NCI-H2107 treated with DMSO at 0.1 percent for 48 hours (cell line): ENCODE measurements at regions not wholly inside any gene's neighbourhood (a gene's known extent, or its start where the extent isn't known, plus 50 kb on each side); places are given as distances from the start of the nearest gene placed in this dataset.
A peak's percentile ranks its signal among the peaks of the same experiment; 100 is the strongest.
"Not testable (repeated sequence)": the region's sequence is repeated elsewhere in the genome, so short reads cannot be mapped to it uniquely, and the experiment has no call there.

Experiments
- DNase-seq: peaks from one replicate; lab custom pipeline; 2025; ENCODE audit not compliant: unreplicated experiment; lab: John Stamatoyannopoulos, UW

- DNase-seq, result not testable (repeated sequence)
These were observed 358.0 kb downstream of the ETV1 start for GRCh38 chr7:13631207-13632049.

- no peak for DNase-seq
These were observed 355.6 kb downstream of the ETV1 start for GRCh38 chr7:13633857-13634256.

GRCh38 chr7:13639396-13639795, 350.1 kb downstream of the ETV1 start:
- peak; percentile 40 for DNase-seq

DNA sequence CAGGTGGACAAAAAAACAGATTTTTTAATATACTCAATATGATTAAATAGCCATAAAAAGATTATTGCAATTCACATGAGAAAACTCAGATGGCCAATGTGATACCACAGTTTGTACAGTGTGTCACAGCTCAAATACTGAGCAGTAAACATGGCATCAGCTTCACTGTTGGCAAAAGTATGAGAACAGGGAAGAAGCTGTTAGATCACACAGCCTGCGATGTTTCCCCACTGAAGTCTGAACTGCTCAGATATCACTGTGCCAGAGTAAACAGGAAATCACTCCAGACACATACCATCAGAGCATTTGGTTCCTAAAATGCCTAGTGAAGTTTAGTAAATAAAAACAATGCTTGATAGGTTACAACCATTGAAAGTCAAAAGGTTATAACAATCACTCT, 347.8 kb downstream of the ETV1 start:
- DNase-seq, result no peak

- DNase-seq, result no peak
These were observed 338.3 kb downstream of the ETV1 start for GRCh38 chr7:13651167-13651566.

DNA sequence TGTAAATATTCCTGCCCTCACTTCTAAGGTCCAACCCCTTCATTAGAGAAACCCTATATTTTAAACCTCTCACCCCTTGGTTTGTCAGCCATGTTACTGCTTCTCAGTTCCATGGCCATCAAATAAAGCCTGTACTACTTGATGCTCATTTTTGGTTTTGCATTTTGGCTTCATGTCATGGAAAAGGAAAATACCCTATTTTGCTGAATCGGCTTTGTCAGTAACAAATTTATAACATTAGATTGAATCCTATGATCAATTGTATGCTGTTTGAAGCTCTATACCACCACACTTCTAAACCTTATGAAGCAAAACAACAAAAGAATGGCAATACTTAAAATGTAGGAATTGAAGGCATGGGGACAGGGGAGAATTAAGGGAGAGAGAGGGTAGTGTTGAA, 333.1 kb downstream of the ETV1 start:
- DNase-seq, result no peak

DNA sequence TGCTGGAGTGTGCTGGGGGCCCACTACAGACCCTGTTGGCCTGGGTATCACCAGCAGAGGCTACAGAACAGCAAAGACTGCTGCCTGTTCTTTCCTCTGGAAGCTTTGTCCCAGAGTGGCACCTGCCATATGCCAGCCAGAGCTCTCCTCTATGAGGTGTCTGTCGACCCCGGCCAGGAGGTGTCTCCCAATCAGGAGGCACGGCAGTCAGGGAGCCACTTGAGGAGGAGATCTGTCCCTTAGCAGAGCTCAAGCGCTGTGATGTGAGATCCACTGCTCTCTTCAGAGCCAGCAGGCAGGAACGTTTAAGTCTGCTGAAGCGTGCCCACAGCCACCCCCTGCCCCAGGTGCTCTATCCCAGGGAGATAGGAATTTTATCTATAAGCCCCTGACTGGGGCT, 316.2 kb downstream of the ETV1 start:
- no peak for DNase-seq

GRCh38 chr7:13682626-13683025, 306.8 kb downstream of the ETV1 start:
- DNase-seq, result no peak

- DNase-seq, result peak; percentile 5
These were observed 302.0 kb downstream of the ETV1 start for GRCh38 chr7:13687500-13687899.

DNA sequence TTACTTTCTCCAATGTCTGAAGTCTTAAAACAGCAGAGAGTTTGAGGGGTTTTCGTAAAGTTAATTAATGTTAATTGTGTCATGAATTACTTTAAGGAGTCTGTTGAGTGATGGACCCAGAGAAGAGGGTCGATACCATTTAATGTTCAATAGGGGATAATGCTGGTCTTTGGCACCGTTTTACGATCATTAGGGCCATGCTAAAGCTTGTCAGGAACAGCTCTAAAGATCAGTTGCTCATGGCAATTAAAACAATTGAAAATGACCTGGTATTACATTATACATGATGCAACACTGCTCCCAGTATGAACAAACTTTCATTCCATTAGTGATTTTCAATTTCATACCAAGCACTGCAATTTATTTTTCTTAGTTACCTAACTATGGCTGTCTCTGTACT, 296.9 kb downstream of the ETV1 start:
- no peak for DNase-seq

DNA sequence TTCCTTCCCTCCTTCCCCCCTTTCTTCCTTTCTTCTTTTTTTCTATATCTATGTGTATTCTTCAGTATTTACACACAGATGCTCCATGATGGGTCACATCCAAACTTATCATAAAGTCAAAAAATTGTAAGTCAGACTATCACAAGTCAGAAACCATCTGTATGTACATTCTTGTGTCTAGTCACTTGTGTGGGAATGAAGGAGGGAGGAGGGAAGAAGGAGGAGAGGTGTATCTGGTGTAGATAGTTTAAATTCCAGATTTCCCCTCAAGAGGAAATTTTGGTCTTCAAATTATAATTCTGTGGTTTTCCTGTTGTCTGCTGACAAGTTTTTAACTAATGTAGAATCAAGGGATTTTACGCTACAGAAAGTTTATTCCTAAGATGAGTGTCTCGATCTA, 287.2 kb downstream of the ETV1 start:
- DNase-seq, result no peak

DNA sequence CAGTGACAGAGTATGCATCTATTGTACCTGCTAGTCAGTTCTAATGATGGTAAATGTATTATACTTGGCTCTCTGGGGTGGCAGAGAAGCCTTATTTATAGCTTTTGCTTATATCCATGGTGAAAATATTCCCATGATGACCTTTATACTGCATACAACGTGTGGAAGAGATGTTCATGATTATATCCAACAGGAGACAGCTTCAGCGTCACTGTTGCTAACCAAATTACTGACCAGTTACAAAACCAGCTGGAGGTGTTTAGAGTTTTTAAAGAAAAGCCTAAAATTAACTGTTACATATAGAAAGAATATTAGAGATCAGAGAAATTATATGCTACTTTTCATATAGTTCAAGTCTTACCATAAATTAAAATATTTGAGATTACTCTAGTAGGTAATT, 280.8 kb downstream of the ETV1 start:
- DNase-seq, result no peak

GRCh38 chr7:13713092-13713491, 276.4 kb downstream of the ETV1 start:
- no peak for DNase-seq

- DNase-seq, result no peak
These were observed 273.9 kb downstream of the ETV1 start for GRCh38 chr7:13715534-13715933.

- DNase-seq, result no peak
These were observed 272.4 kb downstream of the ETV1 start for GRCh38 chr7:13717031-13717430.

GRCh38 chr7:13724191-13724976, 265.1 kb downstream of the ETV1 start:
- no peak for DNase-seq

DNA sequence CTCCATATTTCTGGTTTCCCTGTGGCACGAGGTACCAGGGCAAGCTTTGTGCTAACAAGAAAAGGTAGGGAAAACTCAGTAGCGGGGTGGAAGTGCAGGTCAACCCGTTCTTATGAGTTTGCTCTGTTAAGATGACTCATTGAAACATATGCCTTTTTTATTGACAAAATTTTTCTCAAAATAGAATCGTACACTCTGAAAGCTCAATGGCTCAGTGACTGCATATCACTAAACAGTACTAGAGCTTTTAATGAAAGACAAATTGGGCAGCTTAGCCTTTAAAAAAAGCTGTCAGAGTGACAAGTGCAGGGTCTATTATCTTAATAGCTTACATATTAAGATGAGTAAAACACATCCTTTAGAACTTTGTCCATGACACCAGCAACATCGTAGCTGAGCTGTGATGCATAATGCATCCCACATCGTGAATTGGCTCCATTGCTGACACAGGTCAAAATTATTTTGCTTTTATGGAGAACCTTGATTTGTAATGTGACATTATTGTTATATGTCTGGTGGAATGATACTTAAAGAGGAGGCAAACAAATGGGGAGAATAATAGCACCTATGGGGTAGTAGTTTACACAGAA, 264.4 kb downstream of the ETV1 start:
- DNase-seq, result no peak

- no peak for DNase-seq
These were observed 263.9 kb downstream of the ETV1 start for GRCh38 chr7:13725591-13725990.

DNA sequence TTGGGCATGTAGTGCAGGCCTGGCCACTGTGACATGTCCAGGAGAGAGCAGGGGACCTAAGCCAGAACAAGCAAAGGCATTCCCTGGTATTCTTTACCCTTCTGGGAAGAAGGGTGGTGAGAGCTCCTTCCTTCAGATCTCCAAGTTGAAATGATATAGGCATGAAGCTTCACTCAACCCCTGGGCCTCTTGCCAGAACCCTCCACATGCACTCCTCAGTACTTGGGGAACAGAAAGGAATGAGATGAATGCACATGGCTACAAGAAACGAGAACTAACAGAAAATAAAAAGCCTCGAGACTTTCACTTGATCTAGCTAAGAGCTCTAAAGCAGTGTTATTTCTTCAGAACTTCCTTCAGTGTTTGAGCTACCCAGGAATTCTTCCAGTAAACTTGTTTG, 262.2 kb downstream of the ETV1 start:
- DNase-seq, result no peak

DNA sequence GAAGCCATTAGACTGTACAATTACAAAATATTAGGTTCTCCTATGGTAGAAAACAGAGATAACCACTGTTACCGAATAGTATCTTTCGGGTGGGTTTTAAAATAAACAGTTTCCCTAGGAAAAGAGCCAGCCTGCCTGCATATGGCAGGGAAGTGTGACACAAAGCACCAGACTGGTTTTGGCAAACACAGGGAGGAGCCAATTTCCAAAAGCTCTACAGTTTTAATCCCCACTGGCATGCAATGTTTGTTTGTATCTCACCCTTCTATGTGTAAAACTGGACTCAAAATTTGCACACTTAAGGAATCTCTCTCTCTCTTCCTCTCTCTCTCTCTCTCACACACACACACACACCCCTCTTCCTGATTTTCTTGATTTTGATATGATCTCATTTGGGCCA, 261.7 kb downstream of the ETV1 start:
- DNase-seq, result no peak

DNA sequence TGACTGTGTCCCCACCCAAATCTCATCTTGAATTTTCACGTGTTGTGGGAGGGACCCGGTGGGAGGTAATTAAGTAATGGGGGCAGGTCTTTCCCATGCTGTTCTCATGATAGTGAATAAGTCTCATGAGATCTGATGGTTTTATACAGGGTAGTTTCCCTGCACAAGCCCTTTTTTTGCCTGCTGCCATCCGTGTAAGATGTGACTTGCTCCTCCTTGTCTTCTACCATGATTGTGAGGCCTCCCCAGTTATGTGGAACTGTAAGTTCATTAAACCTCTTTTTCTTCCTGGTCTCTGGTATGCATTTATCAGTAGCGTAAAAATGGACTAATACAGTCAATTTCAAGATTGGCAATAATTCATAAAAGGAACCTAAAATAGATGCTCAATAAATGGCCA, 261.0 kb downstream of the ETV1 start:
- DNase-seq, result not testable (repeated sequence)

GRCh38 chr7:13731643-13732042, 257.8 kb downstream of the ETV1 start:
- no peak for DNase-seq
